Suprapubic skin (tissue), 4 donors: ENCODE measurements at regions not wholly inside any gene's neighbourhood (a gene's known extent, or its start where the extent isn't known, plus 50 kb on each side); places are given as distances from the start of the nearest gene placed in this dataset.

Source experiments
- EP300 ChIP-seq: sonication (generic); formaldehyde crosslinking; IDR thresholded peaks from one replicate; pipeline ENCODE4 v1.6.1; 2017; ENCODE audit warnings: antibody characterized with exemption
- POLR2A ChIP-seq, 2 donors: fragments of 450-650 bp; IDR thresholded peaks; one replicate each; pipeline ENCODE4 v1.6.1; 2017; ENCODE audit warnings: antibody characterized with exemption in 2 of 2, mild to moderate bottlenecking in 2 of 2, moderate library complexity in 2 of 2
- POLR2AphosphoS5 ChIP-seq, 3 donors: sonication (generic); formaldehyde crosslinking; IDR thresholded peaks; one replicate each; pipeline ENCODE4 v1.6.1; 2017; ENCODE audit warnings: antibody characterized with exemption in 3 of 3
- TF ChIP-seq, protein P1 (sequence below), 2 donors: fragments of 200-600 bp in 1 of 2; fragments of 450-650 bp in 1 of 2; sonication (generic) in 1 of 2; IDR thresholded peaks; one replicate each; pipeline ENCODE4 v1.5.1; 2016 to 2019; ENCODE audit warnings: antibody characterized with exemption in 2 of 2, mild to moderate bottlenecking in 1 of 2, moderate library complexity in 1 of 2

DNA sequence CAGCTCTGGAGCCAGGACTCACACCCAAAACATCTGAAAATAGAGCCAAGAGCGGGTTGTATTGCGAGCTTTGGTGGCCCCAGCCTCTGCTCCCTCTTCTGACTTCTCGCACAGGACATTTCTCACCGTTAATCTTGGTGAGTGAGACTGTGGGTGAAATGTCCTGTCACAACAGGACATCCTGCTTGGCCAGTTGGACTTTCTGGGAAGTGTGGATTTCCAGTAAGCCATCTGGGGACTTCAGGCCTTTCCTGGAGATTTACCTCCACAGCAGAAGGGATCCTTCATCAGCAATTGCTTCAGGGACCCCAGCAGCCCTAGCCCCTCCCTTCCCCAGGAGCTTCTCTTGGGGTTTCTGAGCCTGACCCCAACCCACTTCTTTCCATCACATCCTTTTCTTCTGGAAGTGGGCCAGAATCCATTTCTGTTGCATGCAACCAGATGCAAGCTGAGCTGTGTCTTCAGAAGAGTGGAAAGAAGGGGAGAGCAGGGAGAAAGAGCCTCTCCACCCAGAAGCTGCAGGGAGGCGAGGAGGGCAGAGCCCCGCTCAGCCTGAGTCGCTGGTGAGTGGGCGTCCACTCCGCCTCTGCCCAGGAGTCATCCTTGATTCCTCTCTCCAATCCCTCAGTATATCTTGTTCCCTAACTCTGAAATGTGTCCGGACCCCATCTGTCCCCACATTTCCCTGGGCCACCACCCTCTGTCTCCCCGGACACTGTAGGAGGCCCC, 50.3 kb upstream of the GADD45G start:
- TF ChIP-seq, protein P1, sequence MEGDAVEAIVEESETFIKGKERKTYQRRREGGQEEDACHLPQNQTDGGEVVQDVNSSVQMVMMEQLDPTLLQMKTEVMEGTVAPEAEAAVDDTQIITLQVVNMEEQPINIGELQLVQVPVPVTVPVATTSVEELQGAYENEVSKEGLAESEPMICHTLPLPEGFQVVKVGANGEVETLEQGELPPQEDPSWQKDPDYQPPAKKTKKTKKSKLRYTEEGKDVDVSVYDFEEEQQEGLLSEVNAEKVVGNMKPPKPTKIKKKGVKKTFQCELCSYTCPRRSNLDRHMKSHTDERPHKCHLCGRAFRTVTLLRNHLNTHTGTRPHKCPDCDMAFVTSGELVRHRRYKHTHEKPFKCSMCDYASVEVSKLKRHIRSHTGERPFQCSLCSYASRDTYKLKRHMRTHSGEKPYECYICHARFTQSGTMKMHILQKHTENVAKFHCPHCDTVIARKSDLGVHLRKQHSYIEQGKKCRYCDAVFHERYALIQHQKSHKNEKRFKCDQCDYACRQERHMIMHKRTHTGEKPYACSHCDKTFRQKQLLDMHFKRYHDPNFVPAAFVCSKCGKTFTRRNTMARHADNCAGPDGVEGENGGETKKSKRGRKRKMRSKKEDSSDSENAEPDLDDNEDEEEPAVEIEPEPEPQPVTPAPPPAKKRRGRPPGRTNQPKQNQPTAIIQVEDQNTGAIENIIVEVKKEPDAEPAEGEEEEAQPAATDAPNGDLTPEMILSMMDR (IDR thresholded peaks at IDR 0.05): no peak
- TF ChIP-seq EP300: no peak
- TF ChIP-seq POLR2AphosphoS5 (IDR thresholded peaks at IDR 0.05): no peak
- no peak for TF ChIP-seq POLR2A (IDR thresholded peaks at IDR 0.05)
